HG02763 (cell line): ENCODE measurements at regions not wholly inside any gene's neighbourhood (a gene's known extent, or its start where the extent isn't known, plus 50 kb on each side); places are given as distances from the start of the nearest gene placed in this dataset.

Experiments used
- ATAC-seq: cut with Tn5 transposase; IDR thresholded peaks from one replicate; pipeline ENCODE4 v1.9.1; 2021; ENCODE audit warnings: mild to moderate bottlenecking, moderate library complexity; ENCODE audit not compliant: unreplicated experiment

- ATAC-seq = no peak
These were observed 268.2 kb downstream of the TENT5A start for GRCh38 chr6:81484251-81484650.

GRCh38 chr6:81480139-81480538, 272.3 kb downstream of the TENT5A start:
- no peak for ATAC-seq

GRCh38 chr6:81476881-81477280, 275.6 kb downstream of the TENT5A start:
- no peak for ATAC-seq

- ATAC-seq = no peak
These were observed 276.8 kb downstream of the TENT5A start for GRCh38 chr6:81475646-81476045.

- no peak for ATAC-seq
These were observed 286.6 kb downstream of the TENT5A start for GRCh38 chr6:81465859-81466258.

GRCh38 chr6:81456416-81456815, 296.1 kb downstream of the TENT5A start:
- no peak for ATAC-seq

GRCh38 chr6:81455641-81456040, 296.8 kb downstream of the TENT5A start:
- ATAC-seq = no peak

GRCh38 chr6:81451787-81452186, 300.7 kb downstream of the TENT5A start:
- ATAC-seq = peak; percentile 71

GRCh38 chr6:81450180-81450579, 302.3 kb downstream of the TENT5A start:
- ATAC-seq = no peak

- no peak for ATAC-seq
These were observed 306.0 kb downstream of the TENT5A start for GRCh38 chr6:81446509-81446908.

GRCh38 chr6:81439417-81439816, 313.1 kb downstream of the TENT5A start:
- no peak for ATAC-seq

GRCh38 chr6:81436990-81437389, 315.5 kb downstream of the TENT5A start:
- no peak for ATAC-seq

GRCh38 chr6:81413306-81413705, 339.2 kb downstream of the TENT5A start:
- ATAC-seq = no peak

- ATAC-seq = no peak
These were observed 350.4 kb downstream of the TENT5A start for GRCh38 chr6:81401970-81402690.

- ATAC-seq = no peak
These were observed 355.6 kb downstream of the TENT5A start for GRCh38 chr6:81396916-81397315.

- ATAC-seq = no peak
These were observed 365.3 kb downstream of the TENT5A start for GRCh38 chr6:81387163-81387562.

- no peak for ATAC-seq
These were observed 367.6 kb downstream of the TENT5A start for GRCh38 chr6:81384921-81385320.

GRCh38 chr6:81383472-81383871, 369.0 kb downstream of the TENT5A start:
- no peak for ATAC-seq

GRCh38 chr6:81382852-81383251, 369.6 kb downstream of the TENT5A start:
- no peak for ATAC-seq

GRCh38 chr6:81381382-81381916, 371.0 kb downstream of the TENT5A start:
- no peak for ATAC-seq

GRCh38 chr6:81380718-81381338, 371.7 kb downstream of the TENT5A start:
- no peak for ATAC-seq

GRCh38 chr6:81376745-81377144, 375.7 kb downstream of the TENT5A start:
- no peak for ATAC-seq
